ENCODE measurements at regions not wholly inside any gene's neighbourhood (a gene's known extent, or its start where the extent isn't known, plus 50 kb on each side); places are given as distances from the start of the nearest gene placed in this dataset.

- DNase-seq (ENCODE audit: low spot score): no peak
Measured at GRCh38 chr1:221162352-221162751, 283.1 kb downstream of the HLX start.

GRCh38 chr1:221162939-221163338 is 283.7 kb downstream of the HLX start:
- no peak for DNase-seq (ENCODE audit: low spot score)

GRCh38 chr1:221164029-221164428 is 284.8 kb downstream of the HLX start:
- DNase-seq (ENCODE audit: low spot score): no peak

GRCh38 chr1:221164951-221165838 is 286.0 kb downstream of the HLX start:
- DNase-seq (ENCODE audit: low spot score): no peak

- DNase-seq (ENCODE audit: low spot score): no peak
Measured at GRCh38 chr1:221165839-221166500, 286.7 kb downstream of the HLX start.

GRCh38 chr1:221166559-221167318 is 287.5 kb downstream of the HLX start:
- no peak for DNase-seq (ENCODE audit: low spot score)

- DNase-seq (ENCODE audit: low spot score): peak; percentile 54
Measured at GRCh38 chr1:221169447-221169889, 290.2 kb downstream of the HLX start.

- no peak for DNase-seq (ENCODE audit: low spot score)
Measured at GRCh38 chr1:221170171-221170570, 290.9 kb downstream of the HLX start.

- DNase-seq (ENCODE audit: low spot score): no peak
Measured at GRCh38 chr1:221171768-221172167, 292.5 kb downstream of the HLX start.

- DNase-seq (ENCODE audit: low spot score): no peak
Measured at GRCh38 chr1:221172841-221173240, 293.6 kb downstream of the HLX start.

- DNase-seq (ENCODE audit: low spot score): no peak
Measured at GRCh38 chr1:221174330-221174993, 295.2 kb downstream of the HLX start.

GRCh38 chr1:221175249-221175648 is 296.0 kb downstream of the HLX start:
- DNase-seq (ENCODE audit: low spot score): no peak

GRCh38 chr1:221180704-221181368 is 301.6 kb downstream of the HLX start:
- DNase-seq (ENCODE audit: low spot score): no peak

- DNase-seq (ENCODE audit: low spot score): no peak
Measured at GRCh38 chr1:221182791-221183533, 303.7 kb downstream of the HLX start.

- no peak for DNase-seq (ENCODE audit: low spot score)
Measured at GRCh38 chr1:221184131-221184794, 305.0 kb downstream of the HLX start.

GRCh38 chr1:221187174-221187573 is 307.9 kb downstream of the HLX start:
- no peak for DNase-seq (ENCODE audit: low spot score)

- no peak for DNase-seq (ENCODE audit: low spot score)
Measured at GRCh38 chr1:221188458-221188857, 309.2 kb downstream of the HLX start.

GRCh38 chr1:221190249-221190648 is 311.0 kb downstream of the HLX start:
- no peak for DNase-seq (ENCODE audit: low spot score)

GRCh38 chr1:221192055-221192454 is 312.8 kb downstream of the HLX start:
- no peak for DNase-seq (ENCODE audit: low spot score)

- DNase-seq (ENCODE audit: low spot score): no peak
Measured at GRCh38 chr1:221200464-221200863, 321.2 kb downstream of the HLX start.

Measured in kidney capillary endothelial cell (primary cell).